HepG2 (cell line): ENCODE measurements at regions not wholly inside any gene's neighbourhood (a gene's known extent, or its start where the extent isn't known, plus 50 kb on each side); places are given as distances from the start of the nearest gene placed in this dataset.

ENCODE experiments used
- ATAC-seq: fragments of 200-7000 bp; cut with Tn5 transposase; 3 replicates; pipeline ENCODE4 v1.9.1; 2020; ENCODE audit warnings: mild to moderate bottlenecking, moderate library complexity
- BruUV-seq: library from RNA; stranded (reverse); fragments of 400-500 nt; replicated peaks from 2 replicates; lab custom pipeline; 2021; lab: Mats Ljungman, UMichigan
- CTCF ChIA-PET: fragments of 300-600 bp; formaldehyde crosslinking; extraction: SDS; loops from one replicate; lab custom pipeline; 2021; ENCODE audit warnings: low total read pairs, inconsistent platforms, low intra/inter-chr PET ratio; lab: Yijun Ruan, JAX
- POLR2A ChIA-PET: fragments of 350-600 bp; sonication (Branson Sonifier 250); formaldehyde crosslinking; loops from one replicate; lab custom pipeline; 2020; ENCODE audit warnings: antibody characterized with exemption, inconsistent platforms; lab: Yijun Ruan, JAX
- DNase-seq: peaks from one replicate; pipeline ENCODE4 v3.0.0-alpha.2; 2015; ENCODE audit warnings: low spot score
- FAIRE-seq: peaks from 3 replicates; lab custom pipeline; 2011; peaks lifted over from hg19 to GRCh38; lab: Jason Lieb, UNC
- H2AFZ ChIP-seq: one replicate; pipeline ENCODE4 v1.6.1; 2011; ENCODE audit warnings: low read length, inconsistent platforms
- H3K27ac ChIP-seq: fragments of 300-600 bp; 3 replicates; pipeline ENCODE4 v1.8.0; 2011; ENCODE audit warnings: mixed run types, mild to moderate bottlenecking, mixed read lengths, low read length, inconsistent platforms; ENCODE audit not compliant: insufficient read depth; ENCODE audit errors: extremely low read length
- H3K27me3 ChIP-seq, 2 experiments: fragments of 200-600 bp in 1 of 2; 2 replicates in 1 of 2; 3 replicates in 1 of 2; pipeline versions ENCODE4 v1.6.0 to v1.8.0; 2011; ENCODE audit warnings: low read length in 2 of 2, mild to moderate bottlenecking in 2 of 2, moderate library complexity in 2 of 2, inconsistent platforms in 1 of 2; ENCODE audit not compliant: insufficient read depth in 2 of 2, control insufficient read depth in 1 of 2
- H3K36me3 ChIP-seq, 2 experiments: fragments of 200-600 bp in 1 of 2; replicated peaks in 1 of 2; 2 replicates in 1 of 2; 3 replicates in 1 of 2; pipeline versions ENCODE4 v1.5.1 to v1.8.0; 2011; ENCODE audit warnings: low read length in 2 of 2, inconsistent platforms in 1 of 2; ENCODE audit not compliant: insufficient read depth in 2 of 2, control insufficient read depth in 1 of 2
- H3K4me1 ChIP-seq: 2 replicates; pipeline ENCODE4 v1.5.1; 2012; ENCODE audit warnings: low read length, inconsistent platforms; ENCODE audit not compliant: insufficient read depth
- H3K4me2 ChIP-seq: 2 replicates; pipeline ENCODE4 v1.6.0; 2011; ENCODE audit warnings: low read depth, low read length, inconsistent platforms
- H3K4me3 ChIP-seq, 3 experiments: fragments of 200-600 bp in 1 of 3; sonication (generic), shearing (Covaris generic) in 1 of 3; replicated peaks in 1 of 3; 2 replicates each; pipeline ENCODE4 v1.5.1; 2011 to 2016; ENCODE audit warnings: low read length in 3 of 3, inconsistent platforms in 2 of 3, low read depth in 2 of 3, mild to moderate bottlenecking in 2 of 3, control low read depth in 1 of 3, mixed read lengths in 1 of 3; ENCODE audit not compliant: insufficient read depth in 1 of 3
- H3K79me2 ChIP-seq: one replicate; pipeline ENCODE4 v1.6.1; 2011; ENCODE audit warnings: low read length, inconsistent platforms; ENCODE audit not compliant: insufficient read depth
- H3K9ac ChIP-seq: 2 replicates; pipeline ENCODE4 v1.6.0; 2011; ENCODE audit warnings: mild to moderate bottlenecking, low read depth, low read length, inconsistent platforms; ENCODE audit not compliant: insufficient read depth
- H3K9me3 ChIP-seq: 2 replicates; pipeline ENCODE4 v1.5.1; 2012; ENCODE audit warnings: mild to moderate bottlenecking, low read length
- H4K20me1 ChIP-seq: 2 replicates; pipeline ENCODE4 v1.6.0; 2011; ENCODE audit warnings: inconsistent platforms, mild to moderate bottlenecking, low read length, moderate library complexity; ENCODE audit not compliant: insufficient read depth
- DR1 ChIP-seq: sonication (generic); formaldehyde crosslinking; IDR thresholded peaks from 2 replicates; pipeline ENCODE4 v1.8.0; 2021; ENCODE audit warnings: mild to moderate bottlenecking, missing genetic modification reagents, inconsistent platforms
- FOXC1 ChIP-seq: sonication (generic); formaldehyde crosslinking; IDR thresholded peaks from 2 replicates; pipeline ENCODE4 v1.8.0; 2022; ENCODE audit warnings: mild to moderate bottlenecking, missing genetic modification reagents, borderline replicate concordance
- HDAC6 ChIP-seq: fragments of 200-600 bp; sonication (generic); IDR thresholded peaks from 2 replicates; pipeline ENCODE4 v1.7.0; 2017; ENCODE audit warnings: mild to moderate bottlenecking, antibody characterized with exemption, low read length, low read depth
- HHEX ChIP-seq: IDR thresholded peaks from 2 replicates; pipeline ENCODE4 v1.6.1; 2016; ENCODE audit warnings: control low read depth
- HNRNPUL1 ChIP-seq: fragments of 200-400 bp; formaldehyde crosslinking; IDR thresholded peaks from 2 replicates; pipeline ENCODE4 v1.6.1; 2017; ENCODE audit warnings: low read depth, mild to moderate bottlenecking, low read length, moderate library complexity
- KAT2B ChIP-seq: fragments of 150-350 bp; IDR thresholded peaks from 2 replicates; pipeline ENCODE4 v1.6.1; 2014; ENCODE audit warnings: low read depth, low read length, borderline replicate concordance
- KLF6 ChIP-seq: IDR thresholded peaks from 2 replicates; pipeline ENCODE4 v1.8.0; 2016; ENCODE audit warnings: missing biosample characterization, missing genetic modification reagents
- PLRG1 ChIP-seq: fragments of 450-650 bp; conservative IDR thresholded peaks from 2 replicates; pipeline ENCODE4 v1.6.1; 2016
- RARA ChIP-seq: IDR thresholded peaks from 2 replicates; pipeline ENCODE4 v1.6.1; 2016; ENCODE audit warnings: missing genetic modification reagents, missing compliant biosample characterization
- ZKSCAN8 ChIP-seq: IDR thresholded peaks from 2 replicates; pipeline ENCODE4 v1.6.1; 2016; ENCODE audit warnings: borderline replicate concordance, missing genetic modification reagents, missing compliant biosample characterization
- ZNF260 ChIP-seq: sonication (generic); formaldehyde crosslinking; IDR thresholded peaks from 2 replicates; pipeline ENCODE4 v1.4.0; 2020; ENCODE audit warnings: missing genetic modification reagents, low read depth, mild to moderate bottlenecking, borderline replicate concordance
- ZNF382 ChIP-seq: sonication (generic); formaldehyde crosslinking; IDR thresholded peaks from 2 replicates; pipeline ENCODE4 v1.5.0; 2020; ENCODE audit warnings: missing genetic modification reagents, mild to moderate bottlenecking, borderline replicate concordance
- ZNF556 ChIP-seq: sonication (generic); formaldehyde crosslinking; IDR thresholded peaks from 2 replicates; pipeline ENCODE4 v1.4.0; 2020; ENCODE audit warnings: mild to moderate bottlenecking, missing genetic modification reagents, borderline replicate concordance
- WGBS: methylation state at CpG from one replicate; pipeline ENCODE4 v1.1.6; 2017; ENCODE audit warnings: low lambda C conversion rate; 5-methylcytosine and 5-hydroxymethylcytosine counted together
- in situ Hi-C: cut with HindIII; loops from 2 replicates; pipeline ENCODE4 v1.10.0; 2017; ENCODE audit warnings: low pct_unique_long_range_greater_than_20kb; ENCODE audit not compliant: extremely low pct_ligation_motif_present
- intact Hi-C: fragments of 100-400 bp; cut with micrococcal nuclease; formaldehyde crosslinking; loops from one replicate; pipeline ENCODE4 v1.10.0; 2022; ENCODE audit not compliant: unreplicated experiment
- TF ChIP-seq, protein P1 (sequence below): sonication (generic); formaldehyde crosslinking; IDR thresholded peaks from 2 replicates; pipeline ENCODE4 v1.4.0; 2020; ENCODE audit warnings: missing genetic modification reagents
- TF ChIP-seq, protein P2 (sequence below): sonication (generic); formaldehyde crosslinking; IDR thresholded peaks from 2 replicates; pipeline ENCODE4 v1.4.0; 2020; ENCODE audit warnings: missing genetic modification reagents, borderline replicate concordance

DNA sequence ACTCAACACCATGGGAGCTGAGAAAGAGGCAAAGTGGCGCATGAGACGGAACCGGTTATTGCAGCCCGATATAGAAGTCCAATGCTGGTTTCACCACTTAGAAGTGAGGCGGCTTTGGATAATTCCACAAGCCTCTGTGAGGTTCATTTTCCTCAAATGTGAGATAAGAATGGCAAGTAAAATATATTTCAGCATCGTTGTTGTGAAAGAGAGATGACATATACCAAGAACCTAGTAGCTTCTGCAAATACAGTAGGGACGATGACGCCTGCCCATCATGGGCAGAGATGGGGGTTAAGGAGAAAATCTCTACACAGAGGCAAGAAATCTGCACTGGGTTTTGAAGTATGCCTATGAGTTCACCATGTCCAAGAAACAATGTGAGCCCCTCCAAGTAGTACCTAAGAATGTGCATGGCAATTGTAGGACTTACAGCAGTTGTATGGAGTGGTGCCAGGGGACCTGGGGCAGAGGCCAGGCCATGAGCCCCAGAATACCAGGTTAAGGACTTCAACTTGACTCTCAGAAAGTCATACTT lies 352.0 kb downstream of the RNF144A start:
- TF ChIP-seq, protein P1, sequence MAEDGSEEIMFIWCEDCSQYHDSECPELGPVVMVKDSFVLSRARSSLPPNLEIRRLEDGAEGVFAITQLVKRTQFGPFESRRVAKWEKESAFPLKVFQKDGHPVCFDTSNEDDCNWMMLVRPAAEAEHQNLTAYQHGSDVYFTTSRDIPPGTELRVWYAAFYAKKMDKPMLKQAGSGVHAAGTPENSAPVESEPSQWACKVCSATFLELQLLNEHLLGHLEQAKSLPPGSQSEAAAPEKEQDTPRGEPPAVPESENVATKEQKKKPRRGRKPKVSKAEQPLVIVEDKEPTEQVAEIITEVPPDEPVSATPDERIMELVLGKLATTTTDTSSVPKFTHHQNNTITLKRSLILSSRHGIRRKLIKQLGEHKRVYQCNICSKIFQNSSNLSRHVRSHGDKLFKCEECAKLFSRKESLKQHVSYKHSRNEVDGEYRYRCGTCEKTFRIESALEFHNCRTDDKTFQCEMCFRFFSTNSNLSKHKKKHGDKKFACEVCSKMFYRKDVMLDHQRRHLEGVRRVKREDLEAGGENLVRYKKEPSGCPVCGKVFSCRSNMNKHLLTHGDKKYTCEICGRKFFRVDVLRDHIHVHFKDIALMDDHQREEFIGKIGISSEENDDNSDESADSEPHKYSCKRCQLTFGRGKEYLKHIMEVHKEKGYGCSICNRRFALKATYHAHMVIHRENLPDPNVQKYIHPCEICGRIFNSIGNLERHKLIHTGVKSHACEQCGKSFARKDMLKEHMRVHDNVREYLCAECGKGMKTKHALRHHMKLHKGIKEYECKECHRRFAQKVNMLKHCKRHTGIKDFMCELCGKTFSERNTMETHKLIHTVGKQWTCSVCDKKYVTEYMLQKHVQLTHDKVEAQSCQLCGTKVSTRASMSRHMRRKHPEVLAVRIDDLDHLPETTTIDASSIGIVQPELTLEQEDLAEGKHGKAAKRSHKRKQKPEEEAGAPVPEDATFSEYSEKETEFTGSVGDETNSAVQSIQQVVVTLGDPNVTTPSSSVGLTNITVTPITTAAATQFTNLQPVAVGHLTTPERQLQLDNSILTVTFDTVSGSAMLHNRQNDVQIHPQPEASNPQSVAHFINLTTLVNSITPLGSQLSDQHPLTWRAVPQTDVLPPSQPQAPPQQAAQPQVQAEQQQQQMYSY, result no peak
- no peak for TF ChIP-seq PLRG1
- no peak for TF ChIP-seq HNRNPUL1
- TF ChIP-seq, protein P2, sequence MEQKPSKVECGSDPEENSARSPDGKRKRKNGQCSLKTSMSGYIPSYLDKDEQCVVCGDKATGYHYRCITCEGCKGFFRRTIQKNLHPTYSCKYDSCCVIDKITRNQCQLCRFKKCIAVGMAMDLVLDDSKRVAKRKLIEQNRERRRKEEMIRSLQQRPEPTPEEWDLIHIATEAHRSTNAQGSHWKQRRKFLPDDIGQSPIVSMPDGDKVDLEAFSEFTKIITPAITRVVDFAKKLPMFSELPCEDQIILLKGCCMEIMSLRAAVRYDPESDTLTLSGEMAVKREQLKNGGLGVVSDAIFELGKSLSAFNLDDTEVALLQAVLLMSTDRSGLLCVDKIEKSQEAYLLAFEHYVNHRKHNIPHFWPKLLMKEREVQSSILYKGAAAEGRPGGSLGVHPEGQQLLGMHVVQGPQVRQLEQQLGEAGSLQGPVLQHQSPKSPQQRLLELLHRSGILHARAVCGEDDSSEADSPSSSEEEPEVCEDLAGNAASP (CRISPR knock-in tag), result no peak
- no peak for TF ChIP-seq ZNF382 (CRISPR knock-in tag)
- TF ChIP-seq RARA (CRISPR knock-in tag), result no peak
- no peak for TF ChIP-seq FOXC1
- TF ChIP-seq KLF6 (CRISPR knock-in tag), result no peak
- TF ChIP-seq ZNF260 (CRISPR knock-in tag), result no peak
- TF ChIP-seq ZKSCAN8 (CRISPR knock-in tag), result no peak
- TF ChIP-seq ZNF556, result no peak
- no peak for TF ChIP-seq HDAC6
- TF ChIP-seq HHEX (CRISPR knock-in tag), result no peak
- no peak for TF ChIP-seq DR1
- TF ChIP-seq KAT2B, result no peak
- intact Hi-C loops (no loop called here), in situ Hi-C loops (no loop called here)
- peaks cover 0 to 12% of the 10 kb centered on the region in 2 experiments; a peak in 3 of 5 replicates for H3K27me3 ChIP-seq
- H3K9me3 ChIP-seq, result no peaks in the 10 kb centered on the region
- no peak for DNase-seq
- CTCF ChIA-PET, result no interaction called here
- no peaks in the 10 kb centered on the region for H3K79me2 ChIP-seq
- no peak overlapping the region for H3K4me3 ChIP-seq
- H3K36me3 ChIP-seq, result no peaks in the 10 kb centered on the region
- H3K9ac ChIP-seq, result no peak overlapping the region
- no peaks in the 10 kb centered on the region for H4K20me1 ChIP-seq
- POLR2A ChIA-PET, result no interaction called here
- no peaks in the 10 kb centered on the region for H3K4me1 ChIP-seq
- H2AFZ ChIP-seq, result no peak overlapping the region
- no peak for FAIRE-seq
- H3K4me2 ChIP-seq, result no peak overlapping the region
- BruUV-seq, result no TSS peak
- ATAC-seq, result no peak
- no peak overlapping the region for H3K27ac ChIP-seq
- WGBS, result 61% methylated on average over 8 of the region's 8 CpGs
